ENCODE measurements at regions not wholly inside any gene's neighbourhood (a gene's known extent, or its start where the extent isn't known, plus 50 kb on each side); places are given as distances from the start of the nearest gene placed in this dataset.
"Not testable (repeated sequence)": the region's sequence is repeated elsewhere in the genome, so short reads cannot be mapped to it uniquely, and the experiment has no call there.

DNA sequence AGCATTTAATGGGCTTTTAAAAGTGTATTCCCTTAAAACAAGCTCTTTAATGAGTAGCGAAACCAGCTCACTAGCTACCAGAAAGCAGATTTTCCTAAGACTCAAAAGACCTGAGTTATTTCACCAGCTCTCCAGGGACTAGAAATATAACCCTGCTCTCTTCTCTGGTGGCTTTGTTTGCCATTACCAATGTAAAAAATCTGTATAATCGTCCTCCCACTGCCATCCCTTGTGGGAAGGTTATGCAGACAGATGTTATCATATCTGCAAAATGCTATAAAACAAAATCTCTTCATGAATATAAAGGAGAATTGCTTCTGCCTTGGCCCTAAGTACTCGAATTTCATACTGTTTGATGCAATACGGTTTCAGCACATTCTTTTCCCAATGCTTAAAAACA lies 335.2 kb downstream of the NUP35 start:
- DNase-seq (ENCODE audit: low read depth): no peak

DNA sequence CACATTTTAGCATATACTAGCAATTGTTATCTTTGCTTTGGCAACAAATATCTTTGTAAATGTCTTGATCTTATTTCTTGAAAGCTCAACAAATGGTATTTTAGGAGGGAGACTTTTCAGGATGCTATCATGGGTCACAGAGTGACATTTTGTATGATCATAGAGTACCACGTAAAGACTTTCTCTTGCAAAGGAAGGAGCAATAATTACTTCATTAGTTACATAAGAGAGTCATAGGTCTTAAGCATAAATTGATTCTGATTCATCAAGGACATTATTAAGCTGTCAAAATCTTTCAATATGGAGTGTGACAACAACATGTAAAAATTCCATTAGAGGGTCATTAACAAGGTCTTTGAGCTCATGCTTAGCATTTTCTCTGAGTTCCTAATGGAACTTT lies 339.6 kb downstream of the NUP35 start:
- DNase-seq (ENCODE audit: low read depth): no peak

DNA sequence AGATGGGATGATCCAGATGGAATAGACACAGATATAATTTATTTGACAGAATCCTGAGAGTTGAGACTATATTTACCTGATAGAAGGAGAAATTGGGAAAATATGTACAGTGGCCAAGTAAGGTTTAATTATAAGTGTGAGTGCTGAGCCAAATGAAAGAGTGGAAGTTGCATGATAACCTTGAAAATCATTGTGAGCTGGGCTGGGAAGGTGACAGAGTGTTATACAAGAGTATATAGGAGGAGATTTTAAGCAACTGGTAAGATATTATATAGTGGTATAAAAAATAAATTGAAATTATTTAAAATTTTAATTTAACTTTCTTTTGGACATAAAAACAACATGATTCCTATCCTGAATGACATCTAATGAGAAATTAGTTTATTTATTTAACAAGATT lies 340.8 kb downstream of the NUP35 start:
- no peak for DNase-seq (ENCODE audit: low read depth)

DNA sequence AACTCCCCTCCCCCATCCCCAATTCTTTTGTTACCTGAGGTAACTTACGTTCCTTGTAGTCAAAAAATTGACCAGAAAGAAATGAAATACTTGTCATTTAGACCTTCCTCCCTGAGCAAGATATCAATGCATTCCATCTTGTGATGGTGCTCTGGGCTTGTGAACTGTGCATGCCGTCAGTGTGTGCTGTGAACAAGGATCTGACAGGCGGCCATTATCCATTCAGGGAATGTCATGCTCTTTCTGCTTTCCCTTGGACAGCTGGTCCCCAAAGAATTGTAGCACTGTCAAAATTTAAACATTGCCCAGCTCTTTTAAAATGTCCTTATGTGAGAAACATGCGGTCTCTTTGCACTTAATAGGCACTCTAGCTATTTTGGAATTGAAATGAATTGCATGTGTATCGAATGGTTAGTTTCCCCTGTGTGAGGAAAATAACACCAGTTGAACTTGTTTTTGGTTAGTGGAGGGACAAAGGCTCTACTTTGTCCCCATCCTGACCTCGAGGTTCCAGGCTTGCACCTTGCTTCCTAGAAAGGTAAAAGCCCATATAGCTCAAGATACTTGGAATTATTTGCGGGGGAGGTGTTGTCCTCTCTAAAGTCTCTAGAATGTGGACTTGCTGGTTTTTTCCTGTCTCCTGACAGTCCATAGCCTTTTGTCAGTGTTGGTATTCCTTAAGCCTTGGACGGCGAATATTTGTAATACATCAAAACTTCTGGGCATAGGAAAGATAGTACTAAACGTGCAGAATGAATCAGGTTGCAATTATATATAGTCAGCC lies 350.9 kb downstream of the NUP35 start:
- no peak for DNase-seq (ENCODE audit: low read depth)

DNA sequence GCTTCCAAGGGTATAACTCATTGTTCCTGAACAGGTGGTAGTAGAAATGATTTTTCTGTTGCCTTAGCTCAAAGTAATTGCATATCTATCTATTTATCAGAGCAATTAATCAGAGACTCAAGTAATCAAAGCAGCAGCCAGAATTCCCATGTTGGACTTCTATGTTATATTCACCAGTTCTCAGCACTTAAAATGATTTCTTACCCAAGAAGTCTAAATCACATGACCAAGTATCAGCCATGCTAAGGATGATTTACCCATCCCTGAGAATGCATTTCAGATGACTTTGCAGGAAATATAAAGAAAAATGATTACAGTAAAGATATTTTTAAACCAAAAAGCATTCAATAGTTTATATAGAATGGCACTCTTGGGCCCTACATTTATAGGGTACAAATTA lies 352.2 kb downstream of the NUP35 start:
- DNase-seq (ENCODE audit: low read depth): no peak

DNA sequence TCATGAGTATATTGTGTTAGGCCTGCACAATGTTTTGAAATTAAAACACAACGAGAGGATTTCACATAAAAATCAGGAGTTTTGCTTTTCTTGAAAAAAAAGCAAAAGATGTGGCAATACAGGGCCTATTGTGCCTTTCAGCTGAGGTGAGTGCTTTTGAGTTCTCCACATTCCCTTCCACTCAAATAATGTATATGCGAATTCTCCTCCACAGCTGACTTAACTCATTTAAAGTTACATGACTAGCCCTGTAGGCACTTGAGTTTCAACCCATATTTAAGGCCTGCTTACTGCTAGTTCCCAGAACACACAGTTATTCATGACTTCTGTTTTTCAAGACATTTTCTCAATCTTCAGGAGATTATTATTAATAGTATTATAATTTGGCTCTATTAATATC lies 353.1 kb downstream of the NUP35 start:
- no peak for DNase-seq (ENCODE audit: low read depth)

DNA sequence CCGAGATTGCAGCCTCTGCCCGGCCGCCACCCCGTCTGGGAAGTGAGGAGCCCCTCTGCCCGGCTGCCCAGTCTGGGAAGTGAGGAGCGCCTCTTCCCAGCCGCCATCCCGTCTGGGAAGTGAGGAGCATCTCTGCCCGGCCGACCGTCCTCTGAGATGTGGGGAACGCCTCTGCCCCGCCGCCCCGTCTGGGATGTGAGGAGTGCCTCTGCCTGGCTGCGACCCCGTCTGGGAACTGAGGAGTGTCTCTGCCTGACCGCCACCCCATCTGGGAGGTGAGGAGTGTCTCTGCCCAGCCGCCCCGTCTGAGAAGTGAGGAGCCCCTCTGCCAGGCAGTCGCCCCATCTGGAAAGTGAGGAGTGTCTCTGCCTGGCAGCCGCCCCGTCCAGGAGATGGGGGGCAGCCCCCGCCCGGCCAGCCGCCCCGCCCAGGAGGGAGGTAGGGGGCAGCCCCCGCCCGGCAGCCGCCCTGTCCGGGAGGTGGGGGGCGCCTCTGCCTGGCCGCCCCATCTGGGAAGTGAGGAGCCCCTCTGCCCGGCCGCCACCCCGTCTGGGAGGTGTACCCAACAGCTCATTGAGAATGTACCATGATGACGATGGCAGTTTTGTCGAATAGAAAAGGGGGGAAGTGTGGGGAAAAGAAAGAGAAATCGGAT lies 354.8 kb downstream of the NUP35 start:
- DNase-seq (ENCODE audit: low read depth): not testable (repeated sequence)

DNA sequence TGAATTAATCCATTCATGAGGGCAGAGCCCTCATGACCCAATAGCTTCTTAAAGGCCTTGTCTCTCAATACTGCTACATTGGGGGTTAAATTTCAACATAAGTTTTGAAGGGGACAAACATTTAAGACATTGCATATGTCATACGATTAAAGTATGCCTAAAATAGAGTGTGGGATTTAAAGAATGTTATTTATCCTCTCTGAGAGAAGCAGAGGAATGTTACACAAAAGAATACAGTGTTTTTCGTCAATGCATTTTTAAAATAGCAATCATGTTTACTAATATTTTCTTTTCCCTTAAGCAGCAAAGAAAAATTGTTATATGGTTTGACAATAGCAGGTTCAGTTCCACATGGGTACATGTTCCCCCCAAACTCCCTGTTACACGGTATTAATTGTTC lies 363.1 kb downstream of the NUP35 start:
- no peak for DNase-seq (ENCODE audit: low read depth)

DNA sequence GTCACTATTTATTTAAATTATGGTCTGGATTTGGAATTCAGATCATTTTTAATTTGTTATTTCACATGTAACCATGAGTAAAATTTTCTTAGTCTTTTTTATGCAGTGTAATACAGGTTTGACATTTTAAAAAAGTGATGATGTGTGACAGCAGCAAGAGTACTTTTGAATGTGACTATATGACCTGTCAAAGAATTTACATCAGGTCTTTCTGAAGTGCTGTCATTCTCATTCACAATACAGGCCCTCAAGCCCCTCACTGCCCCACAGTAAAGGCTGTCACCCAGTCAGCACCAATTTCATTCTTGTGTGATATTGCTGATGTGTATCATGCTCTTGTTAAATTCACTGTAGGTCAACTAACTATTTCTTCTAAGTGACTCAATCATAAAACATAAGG lies 364.2 kb downstream of the NUP35 start:
- no peak for DNase-seq (ENCODE audit: low read depth)

DNA sequence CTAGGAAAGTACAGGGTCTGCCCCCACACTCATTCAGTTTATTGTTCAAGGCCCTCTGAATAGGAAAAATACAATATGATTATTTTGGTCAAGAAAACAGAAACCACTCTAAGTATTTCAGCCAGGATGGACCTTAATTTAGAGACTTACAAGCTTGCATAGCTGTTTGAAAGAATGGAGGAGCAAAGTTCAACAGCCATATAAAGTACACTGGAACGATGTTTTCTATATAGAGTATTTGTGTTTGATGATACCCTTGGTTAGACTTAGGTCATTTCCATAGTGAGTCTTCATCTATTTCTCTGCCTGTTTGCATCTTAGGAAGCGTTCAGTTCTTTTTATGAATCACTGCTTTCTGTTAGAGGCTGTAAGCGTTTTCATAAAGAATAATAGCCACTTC lies 366.2 kb downstream of the NUP35 start:
- DNase-seq (ENCODE audit: low read depth): no peak

DNA sequence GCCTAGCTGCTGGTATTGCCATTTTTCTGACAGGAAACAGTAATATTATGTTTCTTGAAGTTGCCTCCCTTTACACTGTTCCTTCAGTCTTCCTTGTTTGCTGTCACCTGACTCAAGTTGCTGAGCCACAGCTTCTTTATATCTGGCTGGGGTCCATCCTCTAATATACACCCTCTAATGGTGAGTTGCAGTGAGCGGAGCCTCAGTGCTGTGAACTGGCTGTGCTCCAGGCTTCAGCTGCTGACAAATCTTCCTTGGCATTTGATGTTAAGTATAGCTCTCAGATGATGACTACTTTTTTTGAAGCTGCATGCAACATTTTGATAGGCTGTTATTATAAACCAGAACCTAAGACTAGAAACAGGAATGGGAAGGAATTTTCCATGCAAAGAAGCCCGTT lies 366.7 kb downstream of the NUP35 start:
- no peak for DNase-seq (ENCODE audit: low read depth)

DNA sequence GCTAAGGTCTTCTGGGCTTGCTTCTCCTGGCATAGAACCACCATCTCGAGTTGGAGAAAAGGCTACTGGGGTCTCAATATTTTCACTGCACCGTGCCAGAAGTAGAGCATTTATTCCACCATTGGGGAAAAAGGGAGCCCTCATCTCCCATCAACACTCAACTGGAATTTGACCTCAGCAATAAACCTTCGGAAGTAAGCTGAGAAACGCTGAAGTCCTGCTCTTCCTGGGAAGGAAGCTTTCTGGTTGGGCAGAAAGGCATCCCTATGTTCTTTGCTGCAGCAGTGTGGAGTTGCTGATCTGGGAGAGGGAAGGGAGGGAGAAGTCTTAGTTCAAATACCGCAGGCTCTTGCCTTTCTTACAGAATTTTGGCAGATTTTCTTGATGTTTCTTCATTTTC lies 368.8 kb downstream of the NUP35 start:
- no peak for DNase-seq (ENCODE audit: low read depth)

DNA sequence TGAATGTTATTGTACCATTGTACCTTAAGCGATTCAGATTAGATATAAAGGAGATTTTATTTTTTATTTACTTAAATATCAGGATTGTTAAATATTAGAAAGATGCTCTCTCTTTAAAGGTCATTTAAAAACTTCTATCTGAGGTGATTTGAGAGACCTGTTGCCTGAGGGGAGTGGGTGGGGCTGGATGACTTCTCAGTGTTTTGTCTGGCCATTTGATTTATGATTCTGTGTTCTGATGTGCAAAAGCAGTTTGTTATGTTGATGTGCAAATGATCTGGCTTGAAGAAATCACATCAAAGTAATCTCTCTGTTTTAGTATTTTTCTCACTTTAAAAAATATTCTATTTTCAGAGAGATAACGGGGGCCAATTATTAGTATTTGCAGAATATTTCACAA lies 370.8 kb downstream of the NUP35 start:
- DNase-seq (ENCODE audit: low read depth): no peak

DNA sequence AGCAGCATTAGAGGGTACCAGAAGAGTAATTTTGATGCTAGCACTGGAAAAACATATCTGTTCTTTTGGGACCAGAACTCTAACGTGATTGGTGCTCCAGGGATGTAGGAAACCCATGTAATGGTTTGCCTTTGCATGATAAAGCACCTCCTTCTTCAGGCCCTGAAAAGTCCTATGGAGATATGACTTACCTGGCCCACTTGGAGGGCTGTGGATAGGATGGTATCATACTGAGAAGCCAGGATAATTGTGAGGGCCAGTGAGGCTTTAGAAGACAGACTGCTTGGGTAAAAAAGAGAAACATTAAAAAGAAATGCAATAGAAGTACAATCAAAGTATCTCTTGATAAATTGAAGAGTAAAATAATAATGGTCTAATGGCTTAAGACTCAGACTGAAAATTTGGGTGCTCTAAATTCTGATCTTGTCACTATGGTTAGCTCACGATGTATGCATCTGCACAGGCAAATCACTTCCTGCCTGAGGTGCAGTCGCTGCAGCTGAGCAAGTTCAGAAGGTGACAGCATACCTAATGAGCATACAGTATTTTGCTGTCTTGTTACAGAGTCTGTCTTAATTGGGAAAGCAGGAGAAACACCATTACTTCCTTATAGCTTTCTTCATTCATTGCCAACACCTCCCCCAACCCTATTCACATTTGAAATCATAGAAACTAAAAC lies 371.5 kb downstream of the NUP35 start:
- DNase-seq (ENCODE audit: low read depth): no peak

DNA sequence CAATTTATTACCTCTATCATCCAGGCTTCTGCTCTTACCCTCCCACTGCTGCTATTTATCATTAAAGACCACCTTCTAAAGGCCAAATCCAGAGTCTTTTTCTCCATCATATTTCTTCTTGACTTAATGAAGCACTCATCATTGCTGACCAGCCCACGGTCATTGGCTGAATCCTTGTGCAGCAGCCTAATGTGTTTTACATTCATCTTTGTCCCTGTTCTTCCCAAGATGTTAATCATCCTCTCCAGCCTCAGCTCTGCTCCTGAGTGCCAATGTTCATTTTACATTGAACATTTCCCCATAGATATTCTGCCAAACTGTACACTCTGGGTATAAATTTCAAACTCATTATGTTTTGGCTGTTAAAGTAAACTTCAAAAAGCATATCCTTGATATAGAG lies 373.6 kb downstream of the NUP35 start:
- DNase-seq (ENCODE audit: low read depth): no peak

DNA sequence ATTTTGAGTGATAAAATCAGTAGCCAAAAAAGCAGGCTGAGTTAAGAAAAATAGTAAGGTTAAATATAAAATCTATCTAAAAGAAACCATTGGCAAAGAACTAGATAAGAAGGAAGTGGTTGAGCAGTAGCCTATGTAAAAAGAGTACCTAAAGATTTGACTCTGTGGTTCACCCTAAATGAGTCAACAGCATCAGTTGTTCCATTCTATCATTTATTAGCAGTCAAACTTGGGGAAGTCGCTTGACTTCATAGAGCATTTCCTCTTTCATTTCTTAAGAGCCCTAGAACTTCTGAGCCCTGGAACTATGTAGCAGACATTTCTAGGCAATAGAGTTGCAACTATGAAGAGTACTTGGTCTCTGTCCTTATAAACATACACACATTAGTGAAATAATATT lies 381.7 kb downstream of the NUP35 start:
- no peak for DNase-seq (ENCODE audit: low read depth)

DNA sequence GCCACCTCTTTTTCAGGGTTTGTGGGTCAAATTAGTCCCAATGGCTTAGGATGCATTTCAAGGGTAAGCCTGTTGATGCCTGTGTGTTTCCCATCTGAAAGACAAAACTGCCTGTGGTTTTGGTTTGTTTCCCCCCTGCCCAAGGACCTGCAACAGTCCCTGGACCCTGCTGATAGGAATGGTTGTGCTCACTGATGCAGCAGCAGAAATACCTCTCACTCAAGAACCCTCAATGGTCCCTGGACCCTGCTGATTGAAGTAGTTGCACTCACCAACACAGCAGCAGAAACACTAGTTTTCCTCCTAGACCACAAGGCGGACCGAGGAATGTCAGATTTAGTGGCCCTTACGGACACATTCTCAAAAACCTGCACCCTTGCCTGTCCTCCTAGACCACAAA lies 386.9 kb downstream of the NUP35 start:
- no peak for DNase-seq (ENCODE audit: low read depth)

DNA sequence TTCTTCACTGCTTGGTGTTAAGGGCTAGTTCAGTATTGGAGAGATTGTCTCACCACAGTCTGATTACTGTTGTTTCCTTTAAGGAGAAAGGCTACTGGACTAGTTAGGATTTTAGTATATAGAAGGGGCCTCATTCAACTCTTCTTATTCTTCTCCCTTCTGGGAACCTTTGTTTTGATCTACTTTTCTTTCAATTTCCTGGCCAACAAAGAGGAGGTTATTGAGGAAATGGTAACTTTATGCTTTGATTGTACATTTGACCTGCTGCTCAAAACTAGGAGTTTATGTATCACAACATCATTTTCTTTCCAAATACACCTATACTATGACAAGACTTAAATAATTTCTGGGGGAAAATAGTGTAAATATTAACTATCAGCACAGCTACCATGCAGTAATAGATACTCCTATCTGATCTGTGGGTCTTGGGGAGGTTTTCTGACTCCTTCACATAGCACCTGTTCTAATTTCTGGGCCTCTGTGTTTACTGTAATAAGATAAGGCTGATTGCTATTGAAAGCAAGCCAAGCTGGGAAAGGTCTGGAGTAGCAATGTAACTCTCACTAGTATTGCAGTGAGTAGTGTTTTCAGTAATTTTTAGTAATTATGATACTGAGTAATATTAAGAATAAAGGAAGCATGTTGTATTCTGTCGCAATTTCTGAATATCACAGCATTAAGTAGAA lies 395.3 kb downstream of the NUP35 start:
- no peak for DNase-seq (ENCODE audit: low read depth)

DNA sequence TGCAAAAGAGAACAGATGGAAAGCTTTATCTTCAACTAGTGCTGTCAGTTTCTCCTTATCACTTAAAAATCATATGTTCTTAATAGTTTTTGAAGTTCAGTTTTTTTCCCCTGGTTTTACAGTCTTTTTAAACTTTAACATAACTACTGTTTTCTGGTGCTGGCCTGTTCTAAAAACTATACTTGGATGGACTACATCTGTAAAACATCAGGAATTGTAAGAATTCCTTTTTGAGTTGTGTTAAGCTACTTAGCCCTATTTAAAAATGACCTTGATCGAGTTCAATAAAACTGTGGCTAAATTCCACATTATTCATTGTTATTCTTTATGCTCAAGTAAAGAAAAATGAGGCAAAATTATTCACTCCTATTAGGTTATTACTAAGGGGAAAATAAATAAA lies 397.7 kb downstream of the NUP35 start:
- DNase-seq (ENCODE audit: low read depth): no peak

DNA sequence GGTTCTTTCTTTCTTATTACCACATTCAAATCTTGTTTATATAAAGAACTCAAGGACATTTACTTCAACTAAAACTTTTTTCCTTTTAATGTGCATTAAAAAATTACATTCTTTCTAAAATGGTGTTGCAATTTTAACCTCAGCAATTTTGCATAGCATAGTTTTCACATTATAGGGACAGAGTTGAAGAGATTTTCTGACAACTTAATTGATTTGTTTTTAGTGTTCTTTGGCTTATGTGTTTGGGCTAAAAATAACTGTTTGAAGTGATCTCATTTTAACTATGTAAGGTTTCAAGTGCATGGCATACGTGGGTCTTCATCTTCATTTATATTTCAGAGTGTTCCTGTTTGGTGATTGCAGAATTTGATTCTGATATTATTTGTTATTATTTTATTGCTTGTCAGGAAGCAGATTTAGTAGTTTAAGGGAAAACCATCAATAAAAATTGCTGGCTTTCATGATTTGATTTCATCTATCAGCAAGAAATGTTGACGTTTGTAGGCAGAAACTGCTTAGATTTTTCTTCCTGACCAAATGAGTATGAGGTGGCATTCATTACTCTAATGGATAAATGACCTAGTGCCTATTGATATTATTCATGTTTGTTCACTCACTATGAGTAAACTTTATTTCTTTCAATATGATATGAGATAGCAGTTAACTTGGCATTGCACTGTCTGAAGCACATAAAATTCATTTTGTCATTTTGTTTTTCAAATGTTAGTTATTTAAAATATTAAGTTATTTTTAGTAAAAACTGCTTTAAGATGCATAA lies 398.4 kb downstream of the NUP35 start:
- no peak for DNase-seq (ENCODE audit: low read depth)

DNA sequence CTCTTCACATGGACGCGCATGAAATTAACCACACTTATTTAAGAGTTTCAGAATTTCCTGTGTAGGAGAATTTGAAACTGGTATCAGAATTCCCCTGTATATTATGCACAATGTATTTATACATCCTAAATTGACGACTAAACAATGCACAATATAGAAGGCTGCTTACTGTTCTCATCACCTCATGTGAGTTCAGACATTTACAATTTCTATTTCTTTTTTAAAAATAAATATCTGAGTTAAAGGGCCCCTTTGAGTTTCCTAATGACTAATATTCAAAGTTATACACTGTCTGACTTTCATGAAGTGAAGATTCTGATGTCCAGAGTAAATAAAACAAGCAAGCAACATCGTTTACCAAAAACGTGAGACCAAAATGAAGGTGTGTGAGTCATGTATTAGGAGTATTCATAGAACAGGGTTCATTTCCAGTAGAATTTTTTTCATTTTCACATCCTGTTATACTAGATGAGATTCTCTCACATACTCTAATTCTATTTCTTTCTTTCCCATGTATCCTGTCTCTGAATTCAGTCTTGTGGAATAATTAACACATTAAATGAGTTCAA lies 406.2 kb downstream of the NUP35 start:
- no peak for DNase-seq (ENCODE audit: low read depth)

All from Daoy (cell line).